GM12865 (cell line): ENCODE measurements at regions not wholly inside any gene's neighbourhood (a gene's known extent, or its start where the extent isn't known, plus 50 kb on each side); places are given as distances from the start of the nearest gene placed in this dataset.

Source experiments
- DNase-seq: peaks from one replicate; pipeline ENCODE4 v3.0.0; 2010; ENCODE audit warnings: low read depth
- H3K4me3 ChIP-seq: 2 replicates; pipeline ENCODE4 v1.5.1; 2011; ENCODE audit warnings: mild to moderate bottlenecking, low read depth, low read length, control low read depth
- TF ChIP-seq, protein P1 (sequence below): IDR thresholded peaks from 2 replicates; pipeline ENCODE4 v1.5.1; 2011; ENCODE audit warnings: low read length, control low read depth, low read depth, inconsistent platforms; ENCODE audit not compliant: insufficient read depth; ENCODE audit errors: missing control alignments

DNA sequence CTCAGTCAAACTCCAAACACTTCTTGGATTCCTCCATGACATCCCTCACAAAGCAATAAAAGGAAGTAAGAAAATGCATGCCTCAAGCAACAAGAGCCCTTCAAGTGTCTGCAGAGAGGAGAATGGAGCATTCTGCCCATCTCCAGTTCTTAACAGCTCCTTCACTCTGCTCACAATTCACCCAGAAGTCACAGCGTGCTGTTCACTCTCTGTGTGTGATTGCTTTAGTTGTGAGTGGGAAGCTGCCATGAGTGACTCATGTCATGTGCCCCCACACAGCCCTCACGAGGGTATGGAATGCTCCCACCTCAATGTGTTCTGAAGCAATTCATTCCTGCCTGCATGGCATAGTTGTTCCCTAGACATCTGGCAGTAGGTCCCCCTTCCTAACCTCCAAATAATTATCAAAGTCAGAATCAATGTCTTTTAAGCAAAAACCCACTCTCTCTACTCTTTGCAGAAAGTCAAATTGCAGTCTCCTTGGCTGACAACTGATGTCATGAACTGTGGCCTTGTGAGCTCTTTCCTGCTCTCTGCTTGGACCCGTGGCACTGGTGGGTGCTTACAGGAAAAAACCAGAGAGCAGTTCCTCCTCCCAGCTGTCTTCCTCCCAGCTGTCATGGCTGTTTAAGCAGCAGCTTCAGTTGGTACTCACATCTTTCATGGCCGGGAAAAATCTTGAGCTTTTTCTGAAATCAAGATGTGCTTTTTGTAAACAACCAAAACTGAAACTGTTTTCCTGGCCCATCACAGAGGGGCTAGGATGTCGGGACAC is 112.1 kb upstream of the SPON1 start:
- no peak for DNase-seq
- TF ChIP-seq, protein P1, sequence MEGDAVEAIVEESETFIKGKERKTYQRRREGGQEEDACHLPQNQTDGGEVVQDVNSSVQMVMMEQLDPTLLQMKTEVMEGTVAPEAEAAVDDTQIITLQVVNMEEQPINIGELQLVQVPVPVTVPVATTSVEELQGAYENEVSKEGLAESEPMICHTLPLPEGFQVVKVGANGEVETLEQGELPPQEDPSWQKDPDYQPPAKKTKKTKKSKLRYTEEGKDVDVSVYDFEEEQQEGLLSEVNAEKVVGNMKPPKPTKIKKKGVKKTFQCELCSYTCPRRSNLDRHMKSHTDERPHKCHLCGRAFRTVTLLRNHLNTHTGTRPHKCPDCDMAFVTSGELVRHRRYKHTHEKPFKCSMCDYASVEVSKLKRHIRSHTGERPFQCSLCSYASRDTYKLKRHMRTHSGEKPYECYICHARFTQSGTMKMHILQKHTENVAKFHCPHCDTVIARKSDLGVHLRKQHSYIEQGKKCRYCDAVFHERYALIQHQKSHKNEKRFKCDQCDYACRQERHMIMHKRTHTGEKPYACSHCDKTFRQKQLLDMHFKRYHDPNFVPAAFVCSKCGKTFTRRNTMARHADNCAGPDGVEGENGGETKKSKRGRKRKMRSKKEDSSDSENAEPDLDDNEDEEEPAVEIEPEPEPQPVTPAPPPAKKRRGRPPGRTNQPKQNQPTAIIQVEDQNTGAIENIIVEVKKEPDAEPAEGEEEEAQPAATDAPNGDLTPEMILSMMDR = no peak
- no peak overlapping the region for H3K4me3 ChIP-seq

DNA sequence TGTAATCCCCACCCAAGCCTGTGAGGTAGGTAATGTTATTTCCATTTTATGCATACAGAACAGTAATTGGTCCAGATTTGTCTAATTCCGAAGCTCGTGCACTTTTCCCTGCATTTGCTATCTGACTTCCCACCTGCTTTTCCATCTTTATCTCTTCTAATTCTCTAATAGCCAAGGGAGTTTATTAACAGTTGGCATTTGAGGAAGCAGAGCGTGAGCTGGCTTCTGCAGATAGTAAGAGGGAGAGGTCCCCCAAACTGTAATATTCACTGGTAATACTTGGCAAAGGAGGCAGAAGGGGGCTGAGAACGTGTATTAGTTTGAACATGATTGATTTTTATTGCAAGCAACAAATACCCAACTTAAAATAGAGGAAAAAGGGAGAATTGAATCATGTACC is 110.8 kb upstream of the SPON1 start:
- DNase-seq = no peak
- H3K4me3 ChIP-seq = no peak overlapping the region
- TF ChIP-seq, protein P1 = no peak

DNA sequence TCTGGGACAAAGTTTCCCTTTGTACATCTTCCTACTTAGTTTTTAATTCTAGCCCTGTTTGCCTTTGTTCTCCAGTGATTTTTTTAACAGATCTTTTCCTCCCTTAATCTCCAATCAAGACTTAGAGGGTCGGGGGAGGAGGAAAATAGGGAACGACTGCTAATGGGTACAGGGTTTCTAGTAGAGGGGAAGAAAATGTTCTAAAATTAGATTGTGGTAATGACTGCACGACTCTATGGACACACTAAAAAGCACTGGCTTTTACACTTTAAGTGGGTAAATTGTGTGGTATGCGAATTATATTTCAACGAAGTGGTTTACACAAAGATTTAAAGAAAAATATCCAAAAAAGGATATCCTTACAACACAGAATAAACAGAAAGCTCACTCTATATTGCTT is 110.0 kb upstream of the SPON1 start:
- H3K4me3 ChIP-seq = no peak overlapping the region
- TF ChIP-seq, protein P1 = no peak
- no peak for DNase-seq

DNA sequence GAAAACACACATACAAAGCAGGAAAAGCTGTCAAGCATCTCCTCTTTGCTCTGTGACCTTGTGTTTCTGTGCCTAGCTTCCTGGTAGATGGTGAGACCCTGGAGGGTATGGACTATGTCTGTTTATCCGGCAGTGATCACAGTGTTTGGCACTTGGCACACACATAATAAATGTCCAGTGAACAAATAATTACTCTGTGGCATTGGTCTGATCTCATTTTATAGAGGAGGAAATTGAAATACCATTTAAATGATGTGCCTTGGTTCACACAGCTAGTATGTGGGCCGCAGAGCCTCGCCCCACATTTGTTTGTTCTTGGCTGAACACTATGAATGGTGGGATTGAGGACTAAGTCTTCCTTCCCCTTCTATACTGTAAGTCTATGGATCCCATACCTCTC is 104.7 kb upstream of the SPON1 start:
- H3K4me3 ChIP-seq = no peak overlapping the region
- TF ChIP-seq, protein P1 = no peak
- no peak for DNase-seq

DNA sequence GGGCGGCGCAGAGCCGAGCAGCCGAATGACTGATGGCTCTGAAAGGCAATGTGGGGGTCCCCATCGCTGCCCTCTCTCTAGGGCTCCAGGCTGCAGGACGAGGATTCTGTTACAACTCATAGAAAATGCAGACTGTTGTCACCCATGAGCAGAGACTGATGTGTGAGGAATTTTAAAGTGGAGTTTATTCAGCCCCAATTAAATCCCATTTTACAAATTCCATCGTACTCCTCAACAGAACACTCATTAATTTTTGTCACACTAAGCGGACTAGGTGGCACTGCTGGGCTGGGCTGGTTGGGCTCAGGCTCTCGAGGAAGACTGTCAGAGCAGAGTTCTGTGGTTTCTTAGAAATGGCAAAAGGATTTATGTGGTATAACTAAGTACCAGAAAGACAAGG is 102.6 kb upstream of the SPON1 start:
- TF ChIP-seq, protein P1 = no peak

DNA sequence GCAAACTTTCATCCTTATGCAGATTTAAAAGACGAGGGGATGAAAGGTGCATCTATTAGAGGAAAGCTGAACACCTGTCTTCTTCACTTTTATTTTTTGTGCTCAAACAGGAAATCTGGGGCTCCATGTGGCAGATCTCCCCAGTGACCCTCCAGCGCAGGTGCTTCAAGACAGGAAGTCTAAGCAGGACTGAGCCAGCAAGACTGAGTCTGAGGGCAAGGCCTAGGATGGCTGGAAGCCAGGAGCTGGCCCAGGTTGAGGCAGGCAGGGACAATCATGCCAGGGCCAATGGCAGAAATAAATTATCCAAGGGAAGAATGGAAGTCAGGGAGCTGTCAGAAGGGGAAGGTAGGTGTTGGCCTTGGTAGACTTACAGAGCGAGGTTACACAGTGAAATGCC is 101.1 kb upstream of the SPON1 start:
- no peak overlapping the region for H3K4me3 ChIP-seq
- peak; percentile 11 for DNase-seq
- TF ChIP-seq, protein P1 = no peak

More for the DNA sequence above, 102.6 kb upstream of the SPON1 start:
- H3K4me3 ChIP-seq = no peak overlapping the region
- no peak for DNase-seq

DNA sequence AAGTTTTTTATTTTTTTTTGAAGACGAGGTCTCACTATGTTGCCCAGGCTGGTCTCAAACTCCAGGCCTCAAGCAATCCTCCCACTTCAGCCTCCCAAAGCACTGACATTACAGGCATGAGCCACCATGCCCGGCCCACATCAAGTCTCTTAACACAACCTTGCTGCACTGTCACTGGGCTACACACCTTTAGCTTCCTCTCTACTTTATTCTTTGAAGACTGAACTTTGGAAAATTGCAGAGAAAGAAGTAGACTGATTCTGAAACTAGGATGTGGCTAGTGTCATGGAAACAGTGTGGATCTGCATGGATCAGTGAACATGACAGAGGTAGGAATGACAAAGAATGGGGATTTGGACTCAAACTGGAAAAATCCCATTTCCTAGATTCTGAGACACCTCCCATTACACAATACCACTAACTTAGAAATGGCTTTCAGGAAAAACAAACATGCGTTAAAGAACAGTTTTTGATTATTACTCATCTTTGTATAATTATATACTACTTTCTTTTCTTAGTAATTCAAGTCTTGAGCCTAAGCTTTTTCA is 99.6 kb upstream of the SPON1 start:
- DNase-seq = no peak
- TF ChIP-seq, protein P1 = no peak
- H3K4me3 ChIP-seq = no peak overlapping the region
